ENCODE measurements at regions not wholly inside any gene's neighbourhood (a gene's known extent, or its start where the extent isn't known, plus 50 kb on each side); places are given as distances from the start of the nearest gene placed in this dataset.
"Not testable (repeated sequence)": the region's sequence is repeated elsewhere in the genome, so short reads cannot be mapped to it uniquely, and the experiment has no call there.

GRCh38 chr15:84421513-84422181 is 179.2 kb upstream of the ZSCAN2 start:
- not testable (repeated sequence) for DNase-seq

GRCh38 chr15:84425327-84425726 is 175.5 kb upstream of the ZSCAN2 start:
- DNase-seq, result not testable (repeated sequence)

- DNase-seq, result not testable (repeated sequence)
Measured at GRCh38 chr15:84473305-84473877, 127.4 kb upstream of the ZSCAN2 start.

GRCh38 chr15:84476364-84477033 is 124.3 kb upstream of the ZSCAN2 start:
- DNase-seq, result not testable (repeated sequence)

GRCh38 chr15:84477550-84477949 is 123.3 kb upstream of the ZSCAN2 start:
- not testable (repeated sequence) for DNase-seq

- DNase-seq, result not testable (repeated sequence)
Measured at GRCh38 chr15:84480174-84480681, 120.6 kb upstream of the ZSCAN2 start.

GRCh38 chr15:84483859-84484258 is 117.0 kb upstream of the ZSCAN2 start:
- DNase-seq, result not testable (repeated sequence)

- not testable (repeated sequence) for DNase-seq
Measured at GRCh38 chr15:84500165-84500889, 100.5 kb upstream of the ZSCAN2 start.

GRCh38 chr15:84503101-84503500 is 97.7 kb upstream of the ZSCAN2 start:
- DNase-seq, result not testable (repeated sequence)

GRCh38 chr15:84505552-84505951 is 95.3 kb upstream of the ZSCAN2 start:
- DNase-seq, result not testable (repeated sequence)

- DNase-seq, result not testable (repeated sequence)
Measured at GRCh38 chr15:84512324-84512723, 88.5 kb upstream of the ZSCAN2 start.

GRCh38 chr15:84516773-84517172 is 84.0 kb upstream of the ZSCAN2 start:
- DNase-seq, result not testable (repeated sequence)

GRCh38 chr15:84525491-84526344 is 75.1 kb upstream of the ZSCAN2 start:
- not testable (repeated sequence) for DNase-seq

GRCh38 chr15:84530751-84531150 is 70.1 kb upstream of the ZSCAN2 start:
- not testable (repeated sequence) for DNase-seq

GRCh38 chr15:84531223-84531622 is 69.6 kb upstream of the ZSCAN2 start:
- not testable (repeated sequence) for DNase-seq

GRCh38 chr15:84531709-84532367 is 69.0 kb upstream of the ZSCAN2 start:
- DNase-seq, result not testable (repeated sequence)

- DNase-seq, result not testable (repeated sequence)
Measured at GRCh38 chr15:84533705-84534104, 67.1 kb upstream of the ZSCAN2 start.

- not testable (repeated sequence) for DNase-seq
Measured at GRCh38 chr15:84534561-84535235, 66.1 kb upstream of the ZSCAN2 start.

- DNase-seq, result not testable (repeated sequence)
Measured at GRCh38 chr15:84536181-84536580, 64.6 kb upstream of the ZSCAN2 start.

GRCh38 chr15:84544586-84544985 is 56.2 kb upstream of the ZSCAN2 start:
- not testable (repeated sequence) for DNase-seq

- not testable (repeated sequence) for DNase-seq
Measured at GRCh38 chr15:84547150-84547549, 53.7 kb upstream of the ZSCAN2 start.
